K562 (cell line): ENCODE measurements at regions not wholly inside any gene's neighbourhood (a gene's known extent, or its start where the extent isn't known, plus 50 kb on each side); places are given as distances from the start of the nearest gene placed in this dataset.

Experiments used
- ATAC-seq: fragments of 200-7000 bp; cut with Tn5 transposase; 3 replicates; pipeline ENCODE4 v1.9.1; 2020; ENCODE audit warnings: moderate library complexity
- BruUV-seq: library from RNA; stranded (reverse); fragments of 400-500 nt; replicated peaks from 2 replicates; lab custom pipeline; 2021; lab: Mats Ljungman, UMichigan
- CTCF ChIA-PET: fragments of 300-600 bp; formaldehyde crosslinking; extraction: SDS; loops from one replicate; lab custom pipeline; 2021; ENCODE audit warnings: low intra/inter-chr PET ratio; lab: Yijun Ruan, JAX
- POLR2A ChIA-PET: fragments of 300-600, 350-650 bp; sonication (Branson Sonifier 250); formaldehyde crosslinking; extraction: SDS; loops from one replicate; lab custom pipeline; 2021; ENCODE audit warnings: antibody characterized with exemption, inconsistent platforms; lab: Yijun Ruan, JAX
- DNase-seq, 4 experiments: peaks; one replicate each; pipeline versions ENCODE4 v3.0.0 to v3.0.0-alpha.2; 2011 to 2018; ENCODE audit warnings: low spot score in 3 of 4, mixed read lengths in 3 of 4; ENCODE audit errors: extremely low read depth in 1 of 4
- FAIRE-seq: peaks from 2 replicates; lab custom pipeline; 2011; peaks lifted over from hg19 to GRCh38; lab: Jason Lieb, UNC
- H2AFZ ChIP-seq: 2 replicates; pipeline ENCODE4 v1.6.0; 2011; ENCODE audit warnings: low read depth, low read length, control low read depth, inconsistent platforms
- H3K27ac ChIP-seq: fragments of 200-600 bp; 3 replicates; pipeline ENCODE4 v1.8.0; 2011; ENCODE audit warnings: low read depth, mild to moderate bottlenecking, control low read depth, inconsistent platforms, low read length, moderate library complexity, mixed read lengths; ENCODE audit errors: extremely low read depth
- H3K27me3 ChIP-seq, 2 experiments: fragments of 300-600 bp in 1 of 2; 2 replicates in 1 of 2; 3 replicates in 1 of 2; pipeline versions ENCODE4 v1.6.0 to v1.8.0; 2011; ENCODE audit warnings: inconsistent platforms in 2 of 2, low read length in 2 of 2, mild to moderate bottlenecking in 1 of 2, mixed read lengths in 1 of 2, moderate library complexity in 1 of 2; ENCODE audit not compliant: control insufficient read depth in 2 of 2, insufficient read depth in 2 of 2
- H3K36me3 ChIP-seq: fragments of 300-600 bp; 3 replicates; pipeline ENCODE4 v1.8.0; 2011; ENCODE audit warnings: mild to moderate bottlenecking, low read length, inconsistent platforms; ENCODE audit not compliant: control insufficient read depth, insufficient read depth
- H3K4me1 ChIP-seq, 2 experiments: fragments of 200-600 bp in 1 of 2; replicated peaks in 1 of 2; 2 replicates in 1 of 2; 3 replicates in 1 of 2; pipeline versions ENCODE4 v1.5.1 to v1.8.0; 2011; ENCODE audit warnings: inconsistent platforms in 2 of 2, low read length in 2 of 2, mild to moderate bottlenecking in 1 of 2, mixed read lengths in 1 of 2, moderate library complexity in 1 of 2; ENCODE audit not compliant: control insufficient read depth in 2 of 2, insufficient read depth in 2 of 2
- H3K4me2 ChIP-seq: 2 replicates; pipeline ENCODE4 v1.6.1; 2011; ENCODE audit warnings: low read length, control low read depth, inconsistent platforms, mixed read lengths; ENCODE audit not compliant: insufficient read depth
- H3K4me3 ChIP-seq: fragments of 200-600 bp; sonication (generic), shearing (Covaris generic); 2 replicates; pipeline ENCODE4 v1.5.1; 2016; ENCODE audit warnings: control low read depth, inconsistent platforms
- H3K79me2 ChIP-seq: fragments of 200-600 bp; 3 replicates; pipeline ENCODE4 v1.8.0; 2011; ENCODE audit warnings: low read length, inconsistent platforms; ENCODE audit not compliant: control insufficient read depth, insufficient read depth
- H3K9ac ChIP-seq, 2 experiments: 2 replicates each; pipeline versions ENCODE4 v1.6.0 to v1.6.1; 2011; ENCODE audit warnings: low read depth in 2 of 2, low read length in 2 of 2, control low read depth in 1 of 2, inconsistent platforms in 1 of 2, mild to moderate bottlenecking in 1 of 2, mixed read lengths in 1 of 2; ENCODE audit not compliant: insufficient read depth in 1 of 2
- H3K9me1 ChIP-seq: one replicate; pipeline ENCODE4 v1.6.0; 2011; ENCODE audit warnings: inconsistent platforms, mild to moderate bottlenecking, low read length, moderate library complexity; ENCODE audit not compliant: control insufficient read depth, insufficient read depth
- H3K9me3 ChIP-seq: replicated peaks from 2 replicates; pipeline ENCODE4 v1.5.1; 2011; ENCODE audit warnings: low read depth, low read length, inconsistent platforms; ENCODE audit not compliant: control insufficient read depth, insufficient read depth
- H4K20me1 ChIP-seq: replicated peaks from 2 replicates; pipeline ENCODE4 v1.6.1; 2011; ENCODE audit warnings: low read length, inconsistent platforms, mixed read lengths; ENCODE audit not compliant: control insufficient read depth, insufficient read depth
- ATF6 ChIP-seq: sonication (generic); formaldehyde crosslinking; IDR thresholded peaks from 2 replicates; pipeline ENCODE4 v1.4.0; 2020; ENCODE audit warnings: mild to moderate bottlenecking, missing genetic modification reagents
- ELF4 ChIP-seq: fragments of 450-650 bp; formaldehyde crosslinking; IDR thresholded peaks from 2 replicates; pipeline ENCODE4 v1.4.0; 2022; ENCODE audit warnings: missing genetic modification characterization
- FOXA1 ChIP-seq: fragments of 450-650 bp; IDR thresholded peaks from 2 replicates; pipeline ENCODE4 v1.6.1; 2016; ENCODE audit warnings: mild to moderate bottlenecking, borderline replicate concordance
- HDAC1 ChIP-seq, 2 experiments: fragments of 450-650 bp; IDR thresholded peaks; 2 replicates each; pipeline ENCODE4 v1.6.1; 2016 to 2017; ENCODE audit warnings: inconsistent platforms in 1 of 2, mild to moderate bottlenecking in 1 of 2, moderate library complexity in 1 of 2
- MEIS2 ChIP-seq: fragments of 450-650 bp; IDR thresholded peaks from 2 replicates; pipeline ENCODE4 v1.6.1; 2014; ENCODE audit warnings: mild to moderate bottlenecking; ENCODE audit not compliant: partially characterized antibody
- MTA1 ChIP-seq: fragments of 450-650 bp; IDR thresholded peaks from 2 replicates; pipeline ENCODE4 v1.6.1; 2017; ENCODE audit warnings: borderline replicate concordance
- ZBTB40 ChIP-seq, 2 experiments: fragments of 450-650 bp in 1 of 2; sonication (generic) in 1 of 2; formaldehyde crosslinking in 1 of 2; IDR thresholded peaks; 2 replicates each; pipeline versions ENCODE4 v1.7.1 to v1.9.0; 2016 to 2022; ENCODE audit warnings: inconsistent platforms in 1 of 2, mild to moderate bottlenecking in 1 of 2, missing genetic modification reagents in 1 of 2
- WGBS: fragments of 100-300 bp; shearing (Covaris generic); methylation state at CpG from one replicate; pipeline ENCODE4 v1.1.6; 2016; ENCODE audit warnings: low coverage, mixed read lengths; ENCODE audit not compliant: insufficient coverage; ENCODE audit errors: missing lambda C conversion rate; 5-methylcytosine and 5-hydroxymethylcytosine counted together
- in situ Hi-C: fragments of 300-500 bp; cut with MboI; formaldehyde crosslinking; loops from 4 replicates; pipeline ENCODE4 v1.15.0; 2018; ENCODE audit warnings: inconsistent platforms, mixed read lengths
- intact Hi-C: fragments of 100-400 bp; cut with micrococcal nuclease; formaldehyde crosslinking; loops from 2 replicates; pipeline ENCODE4 v1.14.2; 2022

GRCh38 chr6:144745439-144745838 lies 460.3 kb downstream of the UTRN start:
- BruUV-seq: no TSS peak
- H3K27me3 ChIP-seq: no peaks in the 10 kb centered on the region
- no peak overlapping the region for H3K27ac ChIP-seq
- no peak for ATAC-seq
- in situ Hi-C loops (no loop called here), intact Hi-C loops (no loop called here)
- H3K79me2 ChIP-seq: no peaks in the 10 kb centered on the region
- H3K9ac ChIP-seq: no peak overlapping the region
- FAIRE-seq: no peak
- H3K4me1 ChIP-seq: no peaks in the 10 kb centered on the region
- H3K9me3 ChIP-seq: no peaks in the 10 kb centered on the region
- WGBS: 14% methylated on average over 3 of the region's 3 CpGs
- no peak overlapping the region for H3K4me2 ChIP-seq
- POLR2A ChIA-PET: no interaction called here
- H3K4me3 ChIP-seq: no peak overlapping the region
- no peaks in the 10 kb centered on the region for H4K20me1 ChIP-seq
- CTCF ChIA-PET: no interaction called here
- no peak for DNase-seq
- H2AFZ ChIP-seq: no peak overlapping the region
- H3K36me3 ChIP-seq: no peaks in the 10 kb centered on the region
- H3K9me1 ChIP-seq: no peaks in the 10 kb centered on the region
- TF ChIP-seq MEIS2 (no peak), ELF4 (no peak), FOXA1 (no peak), ATF6 (CRISPR knock-in tag) (no peak), MTA1 (no peak), ZBTB40 (IDR thresholded peaks at IDR 0.05) (no peak), ZBTB40 (CRISPR knock-in tag; IDR thresholded peaks at IDR 0.05) (no peak), HDAC1 (IDR thresholded peaks at IDR 0.05) (no peak)
